ENCODE measurements at regions not wholly inside any gene's neighbourhood (a gene's known extent, or its start where the extent isn't known, plus 50 kb on each side); places are given as distances from the start of the nearest gene placed in this dataset.

DNA sequence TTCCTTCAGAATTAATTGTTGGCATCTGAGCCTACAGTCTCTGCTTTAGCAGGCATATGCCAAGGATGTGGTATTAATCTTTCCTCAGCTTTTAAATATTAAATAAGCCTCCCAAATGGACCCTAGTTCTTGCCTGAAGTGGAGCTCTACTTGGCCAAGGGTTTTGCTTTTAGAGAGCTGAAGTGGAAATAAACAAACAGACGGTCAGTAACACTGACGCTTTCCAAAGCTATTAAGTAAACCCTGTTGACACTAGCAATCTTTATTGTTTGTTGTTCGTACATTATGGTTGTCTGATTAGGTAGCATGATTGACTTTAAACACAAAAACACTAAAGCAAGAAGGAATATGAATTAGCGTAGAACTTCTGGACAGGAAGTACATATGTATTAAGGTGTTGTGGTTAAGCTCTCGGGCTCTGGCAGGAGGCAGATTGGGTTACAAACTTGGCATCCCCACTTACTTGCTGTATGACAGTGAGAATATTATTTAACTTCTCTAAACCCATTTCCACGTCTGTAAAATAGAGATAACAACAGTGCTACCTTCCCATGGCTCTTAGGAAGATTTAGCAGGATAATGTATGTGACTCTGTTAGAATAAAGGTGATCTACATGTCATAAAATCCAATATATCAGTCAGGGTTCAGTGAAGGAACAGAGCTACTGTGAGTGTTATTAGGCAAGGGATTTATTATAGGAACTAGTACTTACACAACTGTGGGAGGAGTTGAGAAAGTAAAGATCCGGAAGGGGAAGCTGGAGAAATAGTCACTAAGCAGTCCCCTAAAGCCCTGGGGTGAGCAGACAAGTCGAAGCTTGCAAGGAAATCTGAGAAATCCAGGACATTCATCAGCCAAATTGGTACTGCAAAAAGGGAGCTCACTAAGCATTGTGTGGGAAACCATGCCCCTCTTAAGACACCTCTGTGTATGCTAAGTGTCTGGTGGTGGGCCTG, 92.2 kb upstream of the ATF7IP start:
- TF ChIP-seq, protein P1, sequence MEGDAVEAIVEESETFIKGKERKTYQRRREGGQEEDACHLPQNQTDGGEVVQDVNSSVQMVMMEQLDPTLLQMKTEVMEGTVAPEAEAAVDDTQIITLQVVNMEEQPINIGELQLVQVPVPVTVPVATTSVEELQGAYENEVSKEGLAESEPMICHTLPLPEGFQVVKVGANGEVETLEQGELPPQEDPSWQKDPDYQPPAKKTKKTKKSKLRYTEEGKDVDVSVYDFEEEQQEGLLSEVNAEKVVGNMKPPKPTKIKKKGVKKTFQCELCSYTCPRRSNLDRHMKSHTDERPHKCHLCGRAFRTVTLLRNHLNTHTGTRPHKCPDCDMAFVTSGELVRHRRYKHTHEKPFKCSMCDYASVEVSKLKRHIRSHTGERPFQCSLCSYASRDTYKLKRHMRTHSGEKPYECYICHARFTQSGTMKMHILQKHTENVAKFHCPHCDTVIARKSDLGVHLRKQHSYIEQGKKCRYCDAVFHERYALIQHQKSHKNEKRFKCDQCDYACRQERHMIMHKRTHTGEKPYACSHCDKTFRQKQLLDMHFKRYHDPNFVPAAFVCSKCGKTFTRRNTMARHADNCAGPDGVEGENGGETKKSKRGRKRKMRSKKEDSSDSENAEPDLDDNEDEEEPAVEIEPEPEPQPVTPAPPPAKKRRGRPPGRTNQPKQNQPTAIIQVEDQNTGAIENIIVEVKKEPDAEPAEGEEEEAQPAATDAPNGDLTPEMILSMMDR (conservative IDR thresholded peaks at IDR 0.05; ENCODE audit: low read depth, low read length) = no peak
- H3K4me3 ChIP-seq (ENCODE audit: low read depth, low read length) = no peak overlapping the region
- DNase-seq (ENCODE audit: low read depth) = peak; percentile 63

DNA sequence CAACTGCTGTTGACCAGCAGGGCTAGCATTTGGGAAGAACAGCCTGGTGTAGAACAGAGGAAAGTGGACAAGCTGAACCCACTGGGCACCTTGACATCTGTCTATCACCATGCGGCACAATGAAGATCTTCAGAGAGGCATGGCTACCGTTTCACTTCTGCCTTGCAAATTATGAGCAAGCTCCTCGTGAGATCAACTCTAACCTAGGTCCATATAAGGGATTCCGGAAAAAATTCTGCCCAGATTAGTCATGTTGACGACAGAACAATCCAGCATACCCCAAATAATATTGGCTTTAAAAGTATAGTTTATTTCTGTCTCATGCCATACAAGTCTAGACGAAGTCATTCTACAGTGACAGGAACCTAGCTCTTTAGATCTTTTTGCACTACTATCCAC, 91.6 kb upstream of the ATF7IP start:
- TF ChIP-seq, protein P1 (conservative IDR thresholded peaks at IDR 0.05; ENCODE audit: low read depth, low read length) = no peak
- DNase-seq (ENCODE audit: low read depth) = no peak
- no peak overlapping the region for H3K4me3 ChIP-seq (ENCODE audit: low read depth, low read length)

DNA sequence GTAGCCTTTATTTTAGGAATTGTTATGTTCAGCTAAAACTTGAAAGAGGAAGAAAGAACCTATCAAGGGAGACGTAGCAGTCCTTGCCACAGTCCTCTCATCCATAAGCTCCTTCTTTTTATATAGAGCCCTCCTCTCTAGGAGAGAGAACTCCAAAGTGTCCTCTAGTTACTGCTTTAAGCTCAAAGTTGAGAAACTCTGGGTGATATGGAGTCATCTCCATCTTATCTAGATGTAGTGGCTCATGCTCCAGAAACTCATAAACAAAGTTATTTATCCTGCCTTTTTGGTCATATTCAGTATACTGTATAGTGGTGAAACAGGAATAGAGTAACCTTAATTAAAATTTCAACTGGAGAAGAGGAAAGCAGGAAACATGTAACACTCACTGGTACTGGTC, 90.4 kb upstream of the ATF7IP start:
- DNase-seq (ENCODE audit: low read depth) = no peak
- H3K4me3 ChIP-seq (ENCODE audit: low read depth, low read length) = no peak overlapping the region
- TF ChIP-seq, protein P1 (conservative IDR thresholded peaks at IDR 0.05; ENCODE audit: low read depth, low read length) = no peak

DNA sequence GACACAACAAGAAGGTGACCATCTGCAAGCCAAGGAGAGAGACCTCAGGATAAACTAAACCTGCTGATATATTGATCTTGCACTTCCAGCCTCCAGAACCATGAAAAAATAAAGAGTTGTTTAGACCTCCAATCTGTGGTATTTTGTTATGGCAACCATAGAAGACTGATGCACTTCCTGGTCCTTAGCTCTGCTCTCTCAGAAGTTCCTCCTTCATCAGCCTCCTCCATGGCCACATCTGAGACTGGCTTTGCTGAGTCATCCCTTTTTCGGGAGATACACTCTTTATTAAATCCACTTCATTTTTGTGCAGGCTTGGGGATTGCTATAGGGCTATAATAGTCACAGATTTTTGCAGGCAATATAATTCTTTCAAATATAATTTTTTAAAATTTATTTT, 89.6 kb upstream of the ATF7IP start:
- TF ChIP-seq, protein P1 (conservative IDR thresholded peaks at IDR 0.05; ENCODE audit: low read depth, low read length) = no peak
- no peak for DNase-seq (ENCODE audit: low read depth)
- H3K4me3 ChIP-seq (ENCODE audit: low read depth, low read length) = no peak overlapping the region

DNA sequence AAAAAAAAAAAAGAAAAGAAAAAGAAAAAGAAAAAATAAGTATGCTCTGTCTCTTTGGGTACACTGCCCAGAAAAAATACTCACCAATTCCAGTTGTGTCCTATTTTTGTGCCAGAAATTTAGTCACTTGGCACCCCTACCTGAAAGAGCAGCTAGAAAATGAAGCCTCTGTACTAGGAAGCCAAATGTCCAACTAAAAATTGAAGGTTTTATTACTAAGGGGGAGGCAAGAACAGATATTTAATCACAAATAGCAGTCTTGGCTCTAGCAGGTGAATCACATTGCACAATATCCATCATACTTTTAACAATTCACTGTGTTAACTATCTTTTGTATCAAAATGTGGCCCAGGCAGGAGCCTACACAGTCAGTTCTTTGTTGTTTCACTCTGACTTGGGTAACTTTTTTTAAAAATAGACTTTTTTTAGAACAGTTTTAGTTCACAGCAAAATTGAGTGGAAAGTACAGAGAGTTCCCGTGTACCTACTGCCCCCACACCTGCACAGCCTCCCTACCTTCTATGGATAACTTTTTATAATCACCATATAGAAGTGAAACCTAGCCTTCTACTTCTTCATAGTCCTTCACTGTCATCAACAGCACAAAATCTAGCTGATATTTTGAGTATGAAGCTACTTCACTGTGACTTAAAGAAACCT, 87.1 kb upstream of the ATF7IP start:
- TF ChIP-seq, protein P1 (conservative IDR thresholded peaks at IDR 0.05; ENCODE audit: low read depth, low read length) = no peak
- DNase-seq (ENCODE audit: low read depth) = no peak
- no peak overlapping the region for H3K4me3 ChIP-seq (ENCODE audit: low read depth, low read length)

DNA sequence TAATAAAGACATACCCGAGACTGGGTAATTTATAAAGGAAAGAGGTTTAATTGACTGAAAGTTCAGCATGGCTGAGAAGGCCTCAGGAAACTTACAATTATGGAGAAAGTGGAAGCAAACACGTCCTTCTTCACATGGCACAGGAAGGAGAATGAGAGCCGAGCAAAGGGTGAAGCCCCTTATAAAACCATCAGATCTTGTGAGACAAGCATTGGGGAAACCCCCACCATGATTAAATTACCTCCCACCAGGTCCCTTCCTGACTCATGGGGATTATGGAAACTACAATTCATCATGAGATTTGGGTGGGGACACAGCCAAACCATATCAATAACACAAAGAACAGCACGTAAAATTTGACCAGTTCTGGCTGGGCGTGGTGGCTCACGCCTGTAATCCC, 85.6 kb upstream of the ATF7IP start:
- TF ChIP-seq, protein P1 (conservative IDR thresholded peaks at IDR 0.05; ENCODE audit: low read depth, low read length) = no peak
- no peak overlapping the region for H3K4me3 ChIP-seq (ENCODE audit: low read depth, low read length)
- DNase-seq (ENCODE audit: low read depth) = no peak
